ENCODE measurements at regions not wholly inside any gene's neighbourhood (a gene's known extent, or its start where the extent isn't known, plus 50 kb on each side); places are given as distances from the start of the nearest gene placed in this dataset.

DNA sequence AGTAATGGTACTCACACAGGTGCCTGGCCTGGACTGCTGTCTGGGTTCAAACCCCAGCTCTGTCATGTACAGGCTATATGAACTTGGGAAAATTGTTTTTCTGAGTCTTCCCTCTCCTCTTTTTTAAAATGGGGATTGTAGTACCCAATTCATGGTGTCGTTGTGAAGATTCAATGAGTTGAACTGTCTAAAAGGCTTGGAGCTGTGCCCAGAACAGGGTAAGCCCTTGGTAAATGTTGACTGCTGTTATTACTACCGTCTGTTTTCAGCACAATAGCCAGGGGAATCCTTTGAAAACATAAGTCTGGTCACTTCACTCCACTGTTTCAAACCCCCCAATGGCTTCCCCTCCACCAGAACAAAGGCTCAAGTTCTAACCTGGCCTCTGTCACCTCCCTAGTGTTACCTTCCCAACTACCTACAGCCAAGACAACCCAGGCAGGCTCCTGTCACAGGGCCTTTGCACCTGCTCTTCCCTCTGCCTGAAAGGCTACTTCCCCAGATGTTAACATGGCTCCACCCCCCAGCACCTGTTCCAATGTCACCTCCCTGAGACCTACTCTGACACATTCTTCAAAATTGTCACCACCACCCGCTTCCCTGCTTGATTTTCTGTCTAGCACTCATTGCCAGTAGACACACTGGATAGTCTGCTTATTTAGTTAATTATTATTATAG, 152.8 kb downstream of the CHST1 start:
- H3K27ac Mint-ChIP-seq: no peak overlapping the region
- H3K4me1 Mint-ChIP-seq: no peaks in the 10 kb centered on the region
- H3K4me3 Mint-ChIP-seq: no peak overlapping the region
- DNase-seq: no peak
- H3K9me3 Mint-ChIP-seq: no peaks in the 10 kb centered on the region
- peaks cover 19% of the 10 kb centered on the region for H3K27me3 Mint-ChIP-seq (ENCODE audit: low read depth, poor library complexity)
- H3K36me3 Mint-ChIP-seq (ENCODE audit: low read depth): no peaks in the 10 kb centered on the region
- TF ChIP-seq, protein P1, sequence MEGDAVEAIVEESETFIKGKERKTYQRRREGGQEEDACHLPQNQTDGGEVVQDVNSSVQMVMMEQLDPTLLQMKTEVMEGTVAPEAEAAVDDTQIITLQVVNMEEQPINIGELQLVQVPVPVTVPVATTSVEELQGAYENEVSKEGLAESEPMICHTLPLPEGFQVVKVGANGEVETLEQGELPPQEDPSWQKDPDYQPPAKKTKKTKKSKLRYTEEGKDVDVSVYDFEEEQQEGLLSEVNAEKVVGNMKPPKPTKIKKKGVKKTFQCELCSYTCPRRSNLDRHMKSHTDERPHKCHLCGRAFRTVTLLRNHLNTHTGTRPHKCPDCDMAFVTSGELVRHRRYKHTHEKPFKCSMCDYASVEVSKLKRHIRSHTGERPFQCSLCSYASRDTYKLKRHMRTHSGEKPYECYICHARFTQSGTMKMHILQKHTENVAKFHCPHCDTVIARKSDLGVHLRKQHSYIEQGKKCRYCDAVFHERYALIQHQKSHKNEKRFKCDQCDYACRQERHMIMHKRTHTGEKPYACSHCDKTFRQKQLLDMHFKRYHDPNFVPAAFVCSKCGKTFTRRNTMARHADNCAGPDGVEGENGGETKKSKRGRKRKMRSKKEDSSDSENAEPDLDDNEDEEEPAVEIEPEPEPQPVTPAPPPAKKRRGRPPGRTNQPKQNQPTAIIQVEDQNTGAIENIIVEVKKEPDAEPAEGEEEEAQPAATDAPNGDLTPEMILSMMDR (IDR thresholded peaks at IDR 0.05): no peak

DNA sequence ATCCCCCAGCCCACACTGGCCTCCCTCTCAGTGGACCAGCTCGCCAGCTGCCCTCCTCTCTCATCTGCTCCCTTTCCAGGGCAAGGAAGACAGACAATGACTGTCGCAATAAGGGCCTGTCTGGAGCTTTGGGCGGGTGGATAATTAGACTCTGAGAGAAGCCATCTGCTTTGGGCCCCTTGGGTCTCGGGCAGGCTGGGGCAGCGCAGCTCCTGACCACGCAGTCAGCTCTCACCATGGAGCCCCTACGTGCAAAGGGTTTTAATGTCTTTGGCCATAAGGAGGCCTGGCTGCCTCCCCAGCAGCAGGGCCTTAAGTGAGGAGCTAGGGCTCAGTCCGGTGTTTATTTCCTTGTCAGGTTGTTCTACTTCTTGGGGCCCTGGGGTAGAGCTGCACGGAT, 153.9 kb downstream of the CHST1 start:
- Mint-ChIP-seq H3K36me3 (ENCODE audit: low read depth) (no peaks in the 10 kb centered on the region), H3K4me3 (no peak overlapping the region), H3K27me3 (ENCODE audit: low read depth, poor library complexity) (peaks cover 19% of the 10 kb centered on the region), H3K27ac (no peak overlapping the region), H3K4me1 (no peaks in the 10 kb centered on the region), H3K9me3 (no peaks in the 10 kb centered on the region)
- no peak for DNase-seq
- TF ChIP-seq, protein P1 (IDR thresholded peaks at IDR 0.05): no peak

DNA sequence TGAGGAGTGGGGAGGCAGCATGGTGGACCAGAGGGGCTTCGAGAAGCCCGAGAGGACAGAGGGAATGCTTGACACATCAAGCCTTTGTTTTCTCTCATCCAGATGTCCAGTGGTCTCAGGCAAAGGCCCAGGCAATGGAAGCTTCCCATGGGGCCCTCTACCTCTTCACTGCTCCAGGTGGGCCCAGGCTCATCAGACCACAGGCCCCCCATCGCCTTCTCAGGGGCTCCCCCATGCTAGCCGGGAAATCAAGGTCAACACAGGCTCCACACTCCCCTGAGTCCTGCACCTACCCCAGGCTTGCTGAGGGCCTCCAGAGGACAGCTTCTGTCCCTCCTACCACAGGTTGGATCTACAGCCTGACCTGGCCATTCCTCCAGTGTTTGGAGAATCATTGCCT, 157.5 kb downstream of the CHST1 start:
- no peak overlapping the region for H3K4me3 Mint-ChIP-seq
- no peaks in the 10 kb centered on the region for H3K9me3 Mint-ChIP-seq
- TF ChIP-seq, protein P1 (IDR thresholded peaks at IDR 0.05): no peak
- no peaks in the 10 kb centered on the region for H3K36me3 Mint-ChIP-seq (ENCODE audit: low read depth)
- DNase-seq: no peak
- H3K27me3 Mint-ChIP-seq (ENCODE audit: low read depth, poor library complexity): peaks cover 13% of the 10 kb centered on the region
- H3K4me1 Mint-ChIP-seq: peaks cover 2% of the 10 kb centered on the region
- H3K27ac Mint-ChIP-seq: no peak overlapping the region

DNA sequence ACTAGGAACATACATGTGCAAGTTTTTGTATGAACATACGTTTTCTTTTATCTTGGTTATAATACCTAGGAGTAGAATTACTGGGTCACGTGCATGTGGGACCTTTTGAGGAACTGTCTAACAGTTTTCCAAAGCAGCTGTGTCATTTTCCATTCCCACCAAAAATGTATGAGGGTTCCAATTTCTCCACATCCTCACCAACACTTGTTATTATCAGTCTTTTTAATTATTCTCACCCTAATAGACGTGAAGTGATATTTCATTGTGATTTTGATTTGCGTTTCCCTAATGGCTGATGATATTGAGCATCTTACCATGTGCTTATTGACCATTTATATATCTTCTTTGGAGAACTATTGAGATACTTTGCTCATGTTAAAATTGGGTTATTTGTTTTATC, 162.1 kb downstream of the CHST1 start:
- H3K9me3 Mint-ChIP-seq: no peaks in the 10 kb centered on the region
- no peak for DNase-seq
- H3K4me1 Mint-ChIP-seq: peaks cover 32% of the 10 kb centered on the region
- H3K36me3 Mint-ChIP-seq (ENCODE audit: low read depth): no peaks in the 10 kb centered on the region
- TF ChIP-seq, protein P1 (IDR thresholded peaks at IDR 0.05): no peak
- H3K4me3 Mint-ChIP-seq: no peak overlapping the region
- peaks cover 5% of the 10 kb centered on the region for H3K27me3 Mint-ChIP-seq (ENCODE audit: low read depth, poor library complexity)
- no peak overlapping the region for H3K27ac Mint-ChIP-seq

DNA sequence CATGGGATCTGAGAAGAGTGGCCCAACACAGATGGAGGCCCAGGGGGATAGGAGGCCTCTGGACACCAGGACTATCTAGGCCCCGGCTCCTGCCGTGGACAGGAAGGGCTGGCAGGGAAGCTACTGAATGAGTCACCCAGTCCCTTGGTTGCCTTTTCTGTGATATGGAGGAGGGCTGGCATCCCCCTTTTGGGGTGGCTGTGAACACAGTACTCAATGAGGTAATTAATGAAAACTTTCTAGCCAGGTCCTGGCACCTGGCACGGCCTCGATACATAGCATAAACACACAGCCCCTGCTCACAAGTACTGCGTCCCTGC, 163.2 kb downstream of the CHST1 start:
- H3K36me3 Mint-ChIP-seq (ENCODE audit: low read depth): no peaks in the 10 kb centered on the region
- peaks cover 32% of the 10 kb centered on the region for H3K4me1 Mint-ChIP-seq
- peaks cover 8% of the 10 kb centered on the region for H3K9me3 Mint-ChIP-seq
- H3K27me3 Mint-ChIP-seq (ENCODE audit: low read depth, poor library complexity): peaks cover 11% of the 10 kb centered on the region
- TF ChIP-seq, protein P1 (IDR thresholded peaks at IDR 0.05): no peak
- no peak for DNase-seq
- no peak overlapping the region for H3K27ac Mint-ChIP-seq
- H3K4me3 Mint-ChIP-seq: no peak overlapping the region

Data from nephron progenitor cell (in vitro differentiated cells).